Cardiac septum (tissue), 1 donor: ENCODE measurements at regions not wholly inside any gene's neighbourhood (a gene's known extent, or its start where the extent isn't known, plus 50 kb on each side); places are given as distances from the start of the nearest gene placed in this dataset.
A peak's percentile ranks its signal among the peaks of the same experiment; 100 is the strongest.

Experiments
- DNase-seq: peaks from one replicate; pipeline ENCODE4 v3.0.0-alpha.2; 2020; ENCODE audit warnings: low spot score
- intact Hi-C: fragments of 100-400 bp; cut with DNase I; formaldehyde crosslinking; loops from one replicate; pipeline ENCODE4 v1.14.0; 2022
- donor health status: DM: no; HTN: no; CAD: no.

DNA sequence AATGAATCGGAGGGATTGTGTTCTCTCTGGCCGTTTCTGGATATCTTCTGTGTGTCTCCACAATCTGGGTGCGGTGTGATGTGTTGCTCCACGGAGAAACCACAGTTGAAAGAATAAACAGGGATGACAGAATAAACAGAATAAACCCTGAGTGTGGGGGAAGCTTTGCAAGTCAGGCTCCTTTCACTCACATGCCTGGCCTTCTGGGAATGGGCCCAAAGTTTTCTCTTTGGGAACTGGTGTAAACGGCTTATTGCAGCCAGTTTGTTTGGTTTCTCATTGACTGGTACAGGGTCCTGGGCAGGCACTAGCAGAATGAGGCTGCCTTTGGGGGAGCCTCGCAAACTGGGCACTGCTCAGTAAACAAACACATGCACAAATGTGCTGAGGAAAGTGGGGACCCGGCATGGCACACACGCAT lies 324.7 kb downstream of the DLEU7 start:
- intact Hi-C loops, result no loop called here
- DNase-seq, result no peak

DNA sequence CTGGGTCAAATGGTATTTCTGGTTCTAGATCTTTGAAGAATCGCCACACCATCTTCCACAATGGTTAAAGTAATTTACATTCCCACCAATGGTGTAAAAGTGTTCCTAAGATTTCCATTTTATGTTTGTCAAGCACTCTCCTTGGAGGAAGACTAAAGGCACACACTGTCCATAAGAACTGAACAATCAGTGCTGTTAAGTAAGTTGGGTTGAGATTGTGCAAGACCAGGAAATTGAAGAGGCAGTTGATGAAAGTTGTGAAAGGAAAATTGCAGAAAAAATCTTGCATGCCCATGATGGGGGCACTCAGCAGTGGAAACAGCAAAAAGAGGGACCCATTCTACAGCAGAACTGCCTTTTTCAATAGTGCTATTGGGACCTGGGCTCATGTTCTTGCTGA lies 323.6 kb downstream of the DLEU7 start:
- intact Hi-C loops, result no loop called here
- no peak for DNase-seq

DNA sequence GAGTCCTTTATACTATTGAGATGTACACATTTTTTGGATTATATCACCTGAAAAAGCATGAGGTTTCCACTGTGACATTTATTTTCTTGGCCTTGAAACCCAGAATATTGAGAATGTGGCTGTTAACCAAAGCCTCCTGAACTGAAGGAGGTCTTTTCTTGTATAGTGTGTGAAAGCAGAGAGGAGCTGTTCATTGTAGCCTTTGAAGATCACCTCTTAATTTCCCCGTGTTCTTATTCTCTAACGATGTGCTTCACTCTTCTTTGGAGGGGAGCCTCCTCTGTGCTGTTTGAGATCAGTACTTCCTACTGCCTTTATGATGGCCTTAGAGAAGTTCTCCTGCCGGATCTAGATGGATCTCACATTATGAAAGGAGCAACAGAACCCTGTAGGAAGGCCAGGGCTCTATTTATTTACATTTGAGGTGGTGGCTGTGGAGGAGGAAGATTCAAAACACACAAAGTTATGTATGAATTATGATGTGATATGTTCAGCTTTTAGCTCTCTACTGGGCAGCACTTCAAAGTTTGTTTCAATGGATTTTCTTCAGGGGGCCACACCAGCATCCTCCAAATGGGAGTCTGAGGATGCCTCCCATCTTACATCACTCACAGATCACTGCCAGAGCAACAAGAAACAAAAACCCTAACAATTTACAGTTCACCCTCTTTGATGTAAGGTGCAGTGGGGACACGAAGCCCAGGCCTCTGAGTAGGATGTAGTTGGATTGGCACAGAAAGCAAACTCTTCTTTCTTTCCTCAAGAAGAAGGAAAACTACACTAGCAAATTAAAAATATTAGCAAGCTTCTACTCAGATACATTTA lies 322.3 kb downstream of the DLEU7 start:
- intact Hi-C loops, result no loop called here
- DNase-seq, result no peak

DNA sequence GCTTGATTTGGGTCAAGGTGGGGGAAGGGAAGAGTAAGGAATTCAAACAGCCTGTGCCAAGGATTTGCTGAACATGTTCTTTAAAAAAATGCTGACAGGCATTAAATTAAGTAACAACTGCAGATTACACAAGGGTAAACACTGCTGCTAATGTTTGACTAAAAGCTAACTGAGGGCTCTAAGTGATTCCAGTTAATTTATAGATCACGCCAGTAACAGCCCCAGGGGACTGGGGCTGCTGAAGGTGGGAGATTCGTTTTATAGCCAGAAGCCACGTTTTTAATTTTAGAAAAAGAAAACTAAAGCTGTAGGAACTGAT lies 321.7 kb downstream of the DLEU7 start:
- no peak for DNase-seq
- intact Hi-C loops, result no loop called here

DNA sequence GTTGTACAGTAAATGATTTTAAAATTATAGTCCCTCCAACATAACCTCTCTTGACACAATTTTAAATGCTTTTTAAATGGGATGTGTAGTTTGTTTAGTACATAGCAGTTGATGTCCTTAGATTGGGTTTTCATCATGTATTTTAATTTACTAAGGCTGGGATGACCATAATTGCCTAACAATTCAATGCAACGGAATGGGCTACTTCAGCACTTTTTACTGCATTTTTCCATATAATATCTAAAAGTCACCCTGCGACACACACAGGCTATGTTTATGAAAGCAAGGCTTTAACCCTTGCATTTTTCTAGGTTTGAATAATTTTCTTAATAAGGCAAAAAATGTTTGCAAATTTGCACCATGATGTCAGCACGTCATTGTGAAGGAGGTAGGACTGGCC lies 321.0 kb downstream of the DLEU7 start:
- DNase-seq, result no peak

DNA sequence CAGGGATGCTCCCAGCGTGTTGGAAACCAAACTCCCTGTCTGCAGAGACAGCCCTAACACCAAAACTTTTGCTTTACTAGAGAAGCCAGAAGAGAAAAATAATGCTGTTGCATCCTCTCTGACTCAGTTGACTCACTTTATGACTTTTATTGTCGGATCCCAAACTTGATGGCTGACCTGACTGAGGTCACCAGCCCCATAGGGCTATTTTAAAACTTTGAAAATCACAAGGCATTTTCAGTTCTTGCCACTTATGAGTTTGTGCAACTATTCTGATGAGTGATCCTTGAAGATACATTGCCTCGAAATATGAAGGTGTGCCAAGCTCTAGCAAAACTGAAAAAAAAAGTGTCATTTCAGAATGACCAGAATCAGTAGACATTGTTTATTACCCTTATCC lies 320.2 kb downstream of the DLEU7 start:
- no peak for DNase-seq
- intact Hi-C loops, result no loop called here

More for the DNA sequence above, 321.0 kb downstream of the DLEU7 start:
- intact Hi-C loops, result no loop called here

DNA sequence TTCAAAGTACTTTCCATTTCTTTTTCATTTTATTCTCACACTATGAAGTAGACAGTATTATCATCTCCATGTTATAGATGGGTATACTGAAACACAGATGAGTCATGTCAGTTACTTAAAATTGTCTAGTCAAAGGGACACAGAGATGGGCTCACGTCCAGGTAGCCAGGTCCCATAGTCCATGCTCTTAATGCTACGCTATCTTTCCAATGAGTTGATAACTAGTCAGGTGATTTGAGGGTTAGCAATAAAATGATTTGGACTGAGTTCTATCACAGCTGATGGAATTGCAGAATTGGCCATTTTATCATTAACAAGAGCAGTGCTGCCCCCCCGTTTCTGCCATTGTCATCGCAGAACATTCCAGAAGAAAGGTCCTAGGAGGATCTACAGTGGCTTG lies 318.9 kb downstream of the DLEU7 start:
- DNase-seq, result no peak
- intact Hi-C loops, result no loop called here

DNA sequence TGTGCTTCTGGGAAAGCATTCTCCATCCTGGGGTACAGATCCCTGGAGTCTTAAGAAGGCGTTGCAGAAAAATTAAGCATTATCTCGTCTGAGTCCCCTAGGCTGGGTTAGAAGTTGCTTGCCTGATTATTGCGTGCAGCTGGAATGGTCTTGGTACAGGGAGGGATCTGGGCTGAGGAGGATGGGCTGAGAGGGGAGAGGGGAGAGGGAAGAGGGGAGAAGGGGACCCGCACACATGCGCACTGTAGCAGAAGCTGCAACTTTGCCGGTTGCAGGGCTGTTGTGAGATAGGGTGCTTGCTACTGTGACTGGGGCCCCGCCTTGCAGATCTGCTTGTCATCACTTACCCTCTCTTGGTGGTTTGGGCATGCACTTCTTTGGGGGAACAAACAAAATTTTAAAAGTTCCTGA lies 316.8 kb downstream of the DLEU7 start:
- DNase-seq, result no peak
- intact Hi-C loops, result loop anchor here (5.0 kb wide), 3 partner anchors 139 to 529 kb away; partner anchors contain the start of genes RNASEH2B and TRIM13

DNA sequence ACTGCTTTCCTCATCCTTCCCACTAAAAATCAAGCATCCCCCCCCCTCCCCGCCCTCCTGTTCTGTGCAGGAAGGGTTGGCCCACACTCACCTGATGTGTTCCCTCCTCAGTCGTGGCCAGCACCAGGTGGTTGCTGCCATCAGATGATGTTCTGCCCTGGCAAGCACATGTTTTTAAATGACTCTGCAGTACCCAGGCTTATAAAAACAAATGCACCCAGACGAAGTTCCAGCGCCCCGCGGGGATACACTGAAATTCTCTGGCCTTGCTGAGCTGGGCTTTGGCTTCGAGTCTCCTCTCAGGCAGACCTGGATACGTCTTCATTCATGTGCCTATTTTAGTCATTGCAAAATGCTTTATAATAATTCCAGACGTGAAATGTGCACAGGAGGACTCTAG lies 316.3 kb downstream of the DLEU7 start:
- no peak for DNase-seq
- intact Hi-C loops, result loop anchor here (5.0 kb wide), 3 partner anchors 140 to 530 kb away; partner anchors contain the start of genes RNASEH2B and TRIM13

DNA sequence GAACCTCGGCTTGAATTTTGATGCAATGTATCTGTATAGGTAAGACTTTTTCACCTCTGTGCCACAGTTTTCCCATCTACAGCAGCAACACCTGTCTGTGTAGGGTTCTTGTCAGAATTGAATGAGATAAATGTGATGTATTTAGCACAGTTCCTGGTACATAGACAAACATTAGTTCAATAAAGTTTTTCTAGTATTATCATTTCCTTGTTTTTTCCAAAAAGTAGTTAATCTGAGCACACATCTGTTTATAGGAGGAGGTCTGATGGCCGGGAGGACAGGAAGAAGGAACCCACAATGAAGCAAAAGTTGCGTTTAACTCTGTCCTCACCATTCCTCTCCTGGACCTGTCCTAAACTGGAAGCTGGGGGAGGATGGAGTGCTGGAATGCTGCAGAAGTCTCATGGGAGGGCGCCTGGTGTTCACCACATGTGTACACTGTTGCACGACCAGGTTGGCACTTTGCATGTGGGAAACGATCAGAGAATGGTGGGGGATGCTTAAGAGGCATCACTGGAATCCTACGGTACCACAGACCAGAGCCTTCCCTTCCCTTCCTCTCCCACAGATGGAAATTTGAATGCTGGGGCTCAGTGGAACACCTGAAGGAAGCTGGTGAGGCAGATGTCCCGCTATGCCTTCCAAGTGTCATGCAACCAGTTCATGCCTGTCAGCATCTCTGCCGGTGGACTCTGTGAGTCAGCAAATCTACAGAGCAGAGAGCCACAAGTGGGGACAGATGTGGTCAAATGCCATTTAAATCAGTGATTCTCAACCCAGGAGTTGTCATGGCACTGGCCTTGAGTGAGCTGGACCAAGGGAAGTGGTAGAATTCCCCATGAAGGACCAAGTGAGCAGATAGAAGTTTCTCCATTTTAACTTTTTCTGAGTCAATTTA lies 315.6 kb downstream of the DLEU7 start:
- DNase-seq, result no peak
- intact Hi-C loops, result loop anchor here (5.0 kb wide), 3 partner anchors 141 to 531 kb away; partner anchors contain the start of genes RNASEH2B and TRIM13

DNA sequence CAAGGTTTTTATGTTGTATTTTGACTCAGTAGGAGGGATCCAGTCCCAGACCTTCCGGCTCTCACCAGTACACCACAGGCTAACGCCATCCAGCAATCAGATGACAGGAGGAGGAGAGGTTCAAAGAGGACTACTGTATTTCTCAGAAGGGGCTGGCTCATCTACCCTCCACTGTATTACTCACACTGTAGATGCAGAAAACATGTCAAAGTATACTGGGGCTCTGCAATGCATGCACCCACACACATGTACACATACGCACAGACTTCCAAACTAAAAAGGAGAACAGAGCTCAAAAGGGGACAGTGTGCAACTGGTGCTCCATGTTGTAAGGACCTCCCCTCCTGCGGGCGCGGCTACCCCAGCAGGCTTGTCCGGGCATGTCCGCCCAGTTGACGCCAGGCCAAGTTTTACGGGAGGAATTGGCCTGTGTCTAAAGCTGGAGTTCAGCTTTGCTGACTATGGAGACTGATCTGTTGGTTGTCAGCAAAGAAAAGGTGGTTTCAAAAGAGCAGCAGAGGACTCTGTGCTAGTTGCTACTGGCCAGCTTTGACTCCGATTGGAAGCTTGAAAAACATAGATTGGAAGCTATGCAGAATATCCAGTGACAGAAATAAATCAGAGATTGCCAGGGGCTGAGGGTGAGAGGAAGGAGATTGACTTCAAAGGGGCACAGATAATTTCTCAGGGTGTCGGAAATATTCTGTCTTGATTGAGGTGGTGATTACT lies 314.2 kb downstream of the DLEU7 start:
- intact Hi-C loops, result loop anchor here (5.0 kb wide), 3 partner anchors 142 to 532 kb away; partner anchors contain the start of genes RNASEH2B and TRIM13

DNA sequence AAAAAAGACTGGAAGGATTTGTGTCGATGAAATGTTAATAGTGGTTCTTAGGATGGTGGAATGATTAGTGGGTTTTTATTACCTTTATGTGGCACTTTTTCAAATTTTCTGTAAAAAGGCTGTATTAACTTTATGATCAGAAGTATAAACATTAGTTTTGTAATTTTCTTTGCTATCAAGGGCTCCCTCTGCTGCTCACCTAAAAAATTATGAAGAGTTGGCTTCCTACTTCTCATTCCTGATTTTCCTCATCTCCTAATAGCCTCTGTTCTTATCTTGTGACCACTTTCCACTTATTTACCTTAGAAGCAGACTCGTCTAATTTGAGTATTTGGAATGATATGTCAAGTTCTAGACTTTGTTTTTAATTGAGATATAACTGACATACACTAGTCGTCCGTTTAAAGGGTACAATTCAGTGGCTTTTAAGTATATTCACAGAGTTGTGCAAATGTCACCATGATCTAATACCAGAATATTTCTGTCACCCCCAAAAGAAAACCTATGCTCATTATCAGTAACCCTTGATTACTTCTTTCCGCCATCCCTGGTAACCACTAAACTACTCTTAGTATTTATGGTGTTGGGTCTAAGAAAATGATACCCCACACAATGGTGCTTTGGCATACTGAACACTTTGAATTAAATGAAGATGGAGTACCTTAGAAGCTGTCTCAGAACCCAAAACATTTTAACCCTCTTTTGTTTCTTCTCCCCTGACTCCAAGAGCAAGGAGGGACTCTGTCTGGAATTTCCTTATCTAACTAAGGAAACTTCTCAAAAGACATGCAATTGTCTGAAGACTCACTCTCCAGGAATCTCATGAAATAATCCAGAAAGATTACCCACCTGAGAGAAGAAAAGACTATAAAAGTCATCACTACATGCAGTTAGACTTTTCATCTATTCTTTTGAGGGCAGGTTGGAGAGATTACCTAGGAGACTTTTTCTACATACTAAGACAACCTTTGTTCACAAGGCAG lies 311.3 kb downstream of the DLEU7 start:
- DNase-seq, result no peak
- intact Hi-C loops, result loop anchor here (2.0 to 5.0 kb wide), 3 partner anchors 270 to 555 kb away; no protein-coding TSS in a partner anchor

More for the DNA sequence above, 314.2 kb downstream of the DLEU7 start:
- peak; percentile 88 for DNase-seq

DNA sequence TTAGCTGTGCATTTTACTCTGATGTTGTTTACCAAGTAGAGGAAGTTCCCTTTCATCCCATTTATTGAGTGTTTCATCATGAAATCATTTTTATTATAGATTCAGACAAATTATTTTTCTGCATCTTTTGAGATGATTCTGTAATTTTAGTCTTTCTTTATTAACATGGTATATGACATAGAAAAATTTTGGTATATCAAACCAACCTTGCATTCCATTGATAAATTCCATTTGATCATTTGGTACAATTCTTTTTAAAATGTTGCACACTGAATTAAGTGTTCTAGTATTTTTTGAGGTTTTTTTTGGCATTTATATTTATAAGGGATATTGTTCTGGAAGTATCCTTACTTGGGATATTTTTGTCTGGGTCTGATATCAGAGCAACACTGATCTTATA lies 308.4 kb downstream of the DLEU7 start:
- no peak for DNase-seq
- intact Hi-C loops, result no loop called here

DNA sequence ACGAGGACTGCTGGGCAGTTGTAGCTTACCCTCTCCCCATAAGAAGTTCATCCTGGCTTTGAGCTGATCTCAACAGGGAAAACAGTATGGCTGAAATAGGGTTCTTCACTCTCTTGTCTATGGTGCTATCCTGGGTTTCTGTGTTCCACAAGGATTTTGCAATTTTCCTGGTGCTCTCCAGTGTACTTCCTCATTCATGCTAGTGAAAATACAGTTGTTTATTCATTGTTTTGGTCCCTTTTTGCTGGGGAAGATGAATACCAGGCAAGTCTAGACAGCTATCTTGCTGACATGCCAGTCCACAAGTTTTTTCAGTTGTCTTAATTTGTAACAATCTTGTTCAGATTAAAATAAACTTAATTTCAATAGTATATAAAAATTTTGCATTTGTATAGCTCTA lies 306.5 kb downstream of the DLEU7 start:
- intact Hi-C loops, result no loop called here
- no peak for DNase-seq

DNA sequence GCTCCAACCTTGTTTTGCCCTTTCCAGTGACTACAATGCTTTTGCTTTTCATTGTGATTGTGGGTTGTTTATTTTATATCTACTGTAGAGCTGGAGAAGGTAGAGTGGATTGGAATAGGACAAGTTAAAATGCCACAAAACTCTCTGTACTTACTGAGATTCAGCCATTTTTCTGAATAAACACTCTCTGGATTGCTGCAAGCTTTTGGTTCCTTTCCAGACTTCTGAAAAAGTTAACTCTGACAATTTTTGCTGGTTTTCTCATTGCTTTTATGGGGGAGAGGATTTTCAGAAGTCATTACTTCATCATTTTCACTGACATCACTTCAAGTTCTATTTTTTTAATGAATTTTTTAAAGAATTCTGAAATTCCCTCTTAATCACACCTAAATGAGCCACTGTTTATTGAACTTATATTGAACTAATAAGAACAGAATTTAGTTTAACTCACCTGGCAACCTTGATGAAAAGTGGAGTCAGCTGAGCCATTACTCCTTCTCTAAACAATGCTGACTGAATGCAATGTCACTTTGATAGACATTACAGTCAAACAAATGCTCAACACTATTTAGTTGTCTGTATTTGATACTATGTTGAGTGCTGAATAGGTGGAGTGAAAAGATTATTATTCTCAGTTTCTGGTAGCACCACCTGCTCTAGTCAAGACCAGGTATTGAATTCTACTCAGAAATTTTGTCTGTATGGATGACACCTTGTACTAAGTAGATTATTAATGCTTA lies 303.5 kb downstream of the DLEU7 start:
- intact Hi-C loops, result no loop called here
- DNase-seq, result no peak

DNA sequence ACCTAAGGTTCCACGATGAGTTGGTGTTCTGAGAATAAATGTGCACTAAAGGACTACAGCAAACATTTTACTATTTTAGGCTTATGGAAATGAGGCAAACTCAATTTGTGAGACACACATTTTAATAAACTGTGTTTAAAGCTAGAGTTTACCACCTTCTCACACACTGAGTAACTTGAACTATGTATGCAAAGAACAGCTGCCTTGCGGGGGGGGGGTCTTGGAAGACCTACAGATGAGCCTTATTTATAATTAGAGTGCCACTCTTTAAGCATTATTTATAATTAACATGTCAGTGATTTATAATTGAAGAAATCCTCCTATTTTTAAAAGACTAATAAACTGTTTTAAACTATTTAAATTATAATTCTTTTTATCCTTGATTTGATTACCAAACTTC lies 300.4 kb downstream of the DLEU7 start:
- intact Hi-C loops, result no loop called here
- DNase-seq, result no peak

DNA sequence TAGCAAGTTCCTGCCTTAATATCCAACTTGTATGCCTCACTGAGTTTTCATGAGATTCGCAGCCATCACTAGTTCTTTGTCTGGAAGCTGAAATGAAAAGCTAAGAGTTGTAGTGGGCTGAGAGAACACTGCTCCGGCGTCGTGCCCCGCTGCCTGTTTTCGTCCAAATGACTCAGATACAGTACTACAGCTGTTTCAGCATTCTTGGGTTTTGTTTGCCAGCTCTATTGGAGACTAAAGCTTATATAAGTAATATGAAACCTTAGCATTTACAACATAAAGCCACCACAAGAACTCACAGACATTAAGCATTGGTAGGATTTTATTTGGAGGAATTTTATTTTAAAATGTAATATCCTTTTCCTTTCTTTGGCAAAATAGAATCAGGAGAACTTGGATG lies 299.7 kb downstream of the DLEU7 start:
- DNase-seq, result no peak
- intact Hi-C loops, result no loop called here

DNA sequence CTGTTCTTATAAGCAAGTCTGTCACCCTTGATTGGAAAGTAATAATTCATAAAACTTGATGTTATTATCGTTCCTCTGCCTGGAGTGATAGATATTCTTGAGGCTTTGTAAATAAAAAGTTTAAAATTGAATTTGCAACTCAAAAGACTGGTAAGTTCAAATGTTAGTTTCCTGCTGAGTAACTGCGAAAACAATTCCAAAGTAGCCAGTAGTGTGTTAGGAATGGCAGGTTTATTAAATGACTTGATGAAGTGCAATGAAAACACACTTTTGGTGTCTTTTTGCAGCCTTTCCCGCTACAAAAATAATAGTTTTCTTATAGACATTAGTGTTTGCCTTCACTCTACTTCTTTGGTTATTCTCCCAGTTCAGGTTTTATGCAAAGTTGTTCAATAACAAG lies 299.3 kb downstream of the DLEU7 start:
- intact Hi-C loops, result no loop called here
- DNase-seq, result no peak
